Amygdala (tissue), 56 donors: ENCODE measurements at regions not wholly inside any gene's neighbourhood (a gene's known extent, or its start where the extent isn't known, plus 50 kb on each side); places are given as distances from the start of the nearest gene placed in this dataset.

Experiments used
- DNase-seq, 56 donors: peaks; one replicate each; lab custom pipeline; 2025; lab: John Stamatoyannopoulos, UW

DNA sequence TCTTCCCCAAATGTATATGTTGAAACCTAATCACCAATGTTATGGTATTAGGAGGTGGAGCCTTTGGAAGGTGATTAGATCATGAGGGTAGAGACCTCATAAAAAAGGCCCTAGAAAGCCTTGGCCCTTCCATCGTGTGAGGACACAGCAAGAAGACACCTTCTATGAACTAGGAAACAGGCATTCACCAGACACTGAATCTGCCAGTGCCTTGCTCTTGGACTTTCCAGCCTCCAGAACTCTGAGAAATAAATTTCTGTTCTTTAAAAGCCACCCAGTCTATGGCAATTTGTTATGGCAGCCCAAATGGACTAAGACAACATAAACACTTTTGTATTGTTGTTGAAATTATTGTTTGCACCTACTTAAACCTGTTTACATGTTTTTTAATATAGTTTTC, 221.8 kb upstream of the RPS6KA3 start:
- DNase-seq: no peak

DNA sequence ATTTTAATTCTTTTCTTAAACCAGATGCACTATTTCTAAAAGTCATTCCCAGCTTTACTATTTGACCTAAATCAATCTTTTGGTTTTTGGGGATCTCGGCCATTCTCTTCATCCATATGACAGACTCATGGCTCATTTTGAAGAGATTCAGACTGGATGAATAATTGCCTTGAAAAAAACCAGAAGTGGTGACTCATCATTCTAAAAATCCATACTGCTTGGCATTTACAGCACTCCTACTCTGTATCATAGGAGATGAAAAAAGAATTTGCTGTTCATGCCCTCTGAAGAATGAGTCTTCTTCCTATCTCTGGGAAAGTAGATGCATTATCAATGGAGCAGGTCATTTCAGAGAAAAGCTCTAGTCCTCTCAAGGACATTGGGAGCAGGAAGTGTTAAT, 220.5 kb upstream of the RPS6KA3 start:
- DNase-seq: no peak

DNA sequence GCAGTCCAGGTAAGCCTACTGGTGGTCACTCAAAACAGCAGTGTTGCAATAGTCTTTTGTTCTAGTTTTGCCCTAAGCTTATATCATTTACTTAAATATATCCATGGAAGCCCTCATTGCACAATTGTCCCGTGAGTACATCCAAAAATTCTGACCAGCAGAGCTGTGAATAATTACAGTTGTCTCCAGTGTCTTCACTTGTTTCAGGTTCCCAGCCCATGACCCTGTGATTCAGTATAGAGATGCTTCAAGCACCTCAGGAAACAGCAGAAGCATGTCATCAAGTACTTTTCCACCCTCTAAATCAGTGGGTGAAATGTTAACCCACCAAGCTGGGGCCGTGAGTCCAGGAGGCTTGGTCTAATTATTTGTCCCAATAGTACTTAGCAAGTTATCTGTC, 214.9 kb upstream of the RPS6KA3 start:
- no peak for DNase-seq

DNA sequence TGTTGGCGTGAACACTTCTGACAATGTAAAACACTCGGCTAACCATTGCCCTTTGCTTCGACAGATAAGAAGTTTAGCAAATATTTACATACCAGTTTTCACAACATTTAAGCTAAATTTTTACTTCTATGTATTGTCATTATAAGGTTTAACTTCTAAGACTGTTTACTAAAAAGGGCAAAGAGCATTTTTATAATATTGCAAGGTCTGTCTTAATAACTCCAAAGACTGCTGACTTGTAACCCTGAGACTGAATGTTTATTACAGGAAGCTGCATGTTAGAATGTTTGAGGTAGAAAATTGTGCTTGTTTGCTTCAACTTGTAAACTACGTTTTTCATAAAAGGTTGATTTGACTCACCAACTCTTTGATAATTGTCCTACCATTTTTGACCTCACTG, 213.2 kb upstream of the RPS6KA3 start:
- DNase-seq: no peak

GRCh38 chrX:20479048-20479447, 212.3 kb upstream of the RPS6KA3 start:
- DNase-seq: no peak

DNA sequence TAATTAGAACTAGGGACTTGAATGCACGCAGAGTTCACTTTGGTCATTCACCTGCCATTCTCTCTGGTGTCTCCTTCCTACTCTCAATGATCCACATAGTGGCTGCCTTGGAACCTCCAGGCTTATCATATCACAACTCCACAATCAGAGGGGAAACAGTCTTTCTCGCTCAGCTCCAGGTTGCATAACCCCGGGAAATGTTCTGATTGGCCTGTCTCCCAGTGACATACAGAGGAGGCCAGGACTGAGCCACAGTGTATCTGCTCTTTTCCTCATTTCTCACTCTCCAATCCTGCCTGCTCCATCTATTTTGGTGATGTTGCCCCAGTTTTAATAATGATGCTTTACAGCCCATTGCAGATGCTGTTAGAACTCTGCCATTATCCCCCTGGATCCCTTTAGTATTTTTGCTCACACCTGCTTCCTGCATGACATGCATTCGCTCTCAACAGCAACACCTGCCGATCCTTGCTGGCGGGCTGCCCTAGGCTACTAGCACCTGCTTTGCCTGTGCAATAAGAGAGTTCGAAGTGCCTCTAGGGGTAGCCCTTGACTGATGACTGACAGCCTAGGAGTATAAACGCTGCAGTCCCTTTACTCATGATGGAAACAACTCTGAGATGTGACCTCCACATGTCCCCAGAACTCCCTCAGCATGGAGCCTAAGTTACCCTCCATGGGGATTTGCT, 211.3 kb upstream of the RPS6KA3 start:
- no peak for DNase-seq

GRCh38 chrX:20477219-20477618, 210.5 kb upstream of the RPS6KA3 start:
- DNase-seq: no peak

GRCh38 chrX:20472620-20473258, 206.0 kb upstream of the RPS6KA3 start:
- DNase-seq: no peak

GRCh38 chrX:20472148-20472547, 205.4 kb upstream of the RPS6KA3 start:
- DNase-seq: no peak

- DNase-seq: no peak
Measured at GRCh38 chrX:20471483-20471882, 204.8 kb upstream of the RPS6KA3 start.

DNA sequence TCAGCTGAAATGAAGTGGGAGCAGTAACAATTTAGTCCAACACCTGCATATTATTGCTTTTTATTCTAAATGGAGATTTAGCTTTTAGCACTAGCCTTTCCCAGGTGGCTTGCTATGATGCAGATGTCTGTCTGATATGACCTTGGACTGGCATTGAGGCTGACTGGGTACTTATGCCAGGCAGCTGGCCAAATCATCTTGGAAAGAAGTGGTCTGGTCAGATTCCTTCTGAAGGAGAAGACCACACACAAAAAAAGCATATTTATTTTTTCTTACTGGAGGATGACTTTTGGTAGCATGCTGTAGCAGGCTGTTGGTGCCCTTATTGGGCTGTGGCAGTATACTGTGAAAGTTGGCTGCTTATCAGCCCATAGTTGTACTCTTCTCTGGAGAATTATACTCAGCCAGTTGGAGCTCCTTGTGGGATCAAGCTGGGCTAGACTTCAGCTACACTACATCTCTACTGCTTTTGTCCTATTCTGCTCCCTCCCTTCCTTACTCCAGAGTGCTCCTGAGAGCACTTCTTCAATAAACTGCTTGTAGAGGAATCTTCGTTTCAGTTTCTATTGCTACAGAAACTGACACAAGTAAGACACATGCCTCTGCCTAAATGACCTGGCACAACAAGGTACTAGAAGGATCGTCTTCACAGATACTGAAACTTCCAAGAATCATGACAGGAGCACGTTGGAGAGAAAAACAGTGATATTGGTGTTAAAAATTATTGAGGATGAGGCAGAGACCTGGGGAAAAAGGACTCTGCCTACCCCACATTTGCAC, 196.8 kb upstream of the RPS6KA3 start:
- DNase-seq: no peak

DNA sequence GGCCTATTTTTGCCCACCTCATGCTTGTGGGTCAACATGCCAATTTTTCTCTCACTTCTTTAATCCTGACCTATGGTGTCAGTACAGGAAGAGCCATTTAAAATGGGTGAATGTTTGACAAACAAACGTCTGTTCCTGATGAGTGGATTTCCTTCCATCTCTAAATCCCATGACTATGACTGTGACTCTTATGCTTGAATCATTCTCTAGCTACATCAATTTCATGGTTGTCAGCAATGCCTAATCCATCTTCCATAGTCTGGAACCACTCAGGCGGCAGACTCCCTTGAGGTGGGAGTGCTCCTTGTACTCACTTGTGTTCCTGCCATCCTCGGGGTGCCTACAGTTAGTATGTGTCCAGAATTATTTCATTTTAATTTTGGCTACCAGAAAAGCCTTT, 194.9 kb upstream of the RPS6KA3 start:
- no peak for DNase-seq

DNA sequence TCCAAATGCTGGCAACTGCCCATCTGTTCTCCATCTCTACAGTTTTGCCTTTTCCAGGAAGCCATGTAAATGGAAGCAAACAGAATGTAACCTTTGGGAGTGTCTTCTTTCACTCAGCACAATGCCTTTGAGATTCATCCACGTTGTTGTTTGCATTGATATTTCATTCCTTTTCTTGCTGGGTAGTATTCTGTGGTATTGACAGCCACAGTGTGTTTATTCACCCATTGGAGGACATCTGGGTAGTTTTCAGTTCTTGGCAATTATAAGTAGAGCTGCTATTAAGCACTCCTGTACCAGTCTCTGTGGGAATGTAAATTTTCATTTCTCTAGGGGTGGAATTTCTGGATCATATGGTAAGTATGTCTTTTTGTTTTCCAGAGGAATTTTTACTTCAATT, 194.3 kb upstream of the RPS6KA3 start:
- DNase-seq: no peak

DNA sequence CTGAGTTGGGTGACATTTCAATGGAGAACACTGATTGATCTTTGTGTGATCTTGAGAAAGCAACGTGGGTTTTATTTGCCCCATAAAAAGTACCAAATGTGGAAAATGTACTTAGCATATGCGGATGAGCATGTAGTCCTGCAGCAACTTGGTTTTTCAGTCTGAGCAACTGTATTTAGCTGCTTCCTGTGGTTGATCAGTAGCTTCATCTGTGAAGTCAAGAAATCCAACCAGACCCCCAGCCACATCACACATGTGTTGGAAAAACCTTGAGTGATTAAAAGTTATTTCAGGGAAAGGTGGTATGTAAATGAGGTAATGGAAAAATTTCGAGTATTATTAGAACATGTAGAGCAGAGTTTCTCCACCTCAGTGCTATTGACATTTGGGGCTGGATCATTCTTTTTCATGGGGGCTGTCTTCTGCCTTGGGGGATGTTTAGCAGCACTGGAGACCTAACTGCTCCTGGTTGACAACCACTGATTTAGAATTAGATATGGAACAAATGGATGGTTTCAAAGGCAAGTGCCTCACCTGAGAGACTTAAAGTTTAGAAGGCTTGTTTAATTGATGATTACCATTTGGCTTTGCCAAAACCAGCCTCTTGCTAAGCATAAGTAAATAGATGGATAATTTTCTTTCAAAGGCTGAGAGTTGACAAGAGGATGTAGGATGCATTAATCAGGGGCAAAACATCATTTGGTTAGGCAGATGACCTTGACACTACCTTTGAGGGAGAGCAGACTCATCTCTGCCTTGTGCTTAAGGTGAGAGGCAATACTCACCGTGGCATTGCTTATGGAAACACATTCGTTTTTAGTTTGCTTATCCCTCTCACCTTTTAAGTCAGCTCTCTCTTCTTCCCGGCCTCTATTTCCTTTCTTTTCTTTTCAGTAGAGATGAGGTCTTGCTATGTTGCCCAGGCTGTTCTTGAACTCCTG, 193.0 kb upstream of the RPS6KA3 start:
- DNase-seq: no peak

DNA sequence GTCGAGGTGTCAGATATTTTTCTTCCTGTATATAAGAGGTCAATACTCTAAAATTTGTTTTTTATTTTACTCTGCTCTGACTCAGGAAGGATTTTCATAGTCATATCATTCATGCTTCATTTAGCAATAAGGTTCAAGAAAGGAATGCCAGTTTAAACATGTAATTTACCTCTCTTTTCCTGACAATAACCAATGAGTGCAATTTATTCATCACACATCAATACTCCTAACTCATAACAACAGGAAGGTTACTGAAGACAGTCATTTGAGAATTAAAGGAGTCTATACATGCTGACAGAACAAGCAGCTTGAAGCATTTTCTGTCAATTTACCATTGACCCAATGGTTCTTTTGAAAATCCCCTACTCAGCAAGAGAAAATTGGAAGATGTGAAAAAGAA, 190.3 kb upstream of the RPS6KA3 start:
- no peak for DNase-seq

GRCh38 chrX:20455001-20455400, 188.3 kb upstream of the RPS6KA3 start:
- no peak for DNase-seq

DNA sequence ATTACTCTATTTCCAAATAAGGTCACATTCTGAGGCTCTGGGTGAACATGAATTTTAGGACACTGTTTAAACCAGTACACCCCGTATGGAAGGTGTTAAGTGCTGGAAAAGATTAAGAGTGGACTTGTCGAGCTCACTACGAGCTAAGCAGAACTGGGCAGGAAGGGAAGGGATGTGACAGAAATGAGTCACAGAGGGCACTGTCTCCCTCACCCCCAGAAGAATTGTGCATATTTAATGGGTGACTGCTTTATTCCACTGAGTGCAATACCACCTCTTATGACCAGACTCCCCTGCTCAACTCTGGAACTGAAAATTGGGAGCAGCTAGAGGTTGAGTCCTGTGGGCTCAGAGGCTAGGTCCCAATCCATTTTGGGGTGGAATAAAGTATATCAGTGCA, 187.4 kb upstream of the RPS6KA3 start:
- no peak for DNase-seq

DNA sequence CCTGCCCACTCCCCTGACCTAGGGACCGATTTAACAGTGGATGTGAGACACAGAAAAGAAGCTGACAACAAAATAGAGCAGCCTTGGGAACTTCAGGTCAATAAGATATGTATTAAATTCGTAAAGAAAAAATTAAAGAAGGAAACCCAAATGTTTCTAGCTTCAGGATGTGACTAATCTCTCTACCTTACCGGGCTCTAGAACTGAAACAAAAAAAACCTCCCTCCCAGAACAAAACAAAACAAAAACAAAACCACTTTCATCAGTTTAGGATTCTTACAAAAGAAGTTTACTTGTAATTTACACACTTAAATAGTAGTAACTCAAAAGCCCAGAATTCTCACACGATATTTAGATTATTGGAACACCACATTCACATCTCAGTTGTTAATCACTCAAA, 185.8 kb upstream of the RPS6KA3 start:
- no peak for DNase-seq

- no peak for DNase-seq
Measured at GRCh38 chrX:20451929-20452328, 185.2 kb upstream of the RPS6KA3 start.

- DNase-seq: no peak
Measured at GRCh38 chrX:20445109-20445508, 178.4 kb upstream of the RPS6KA3 start.

DNA sequence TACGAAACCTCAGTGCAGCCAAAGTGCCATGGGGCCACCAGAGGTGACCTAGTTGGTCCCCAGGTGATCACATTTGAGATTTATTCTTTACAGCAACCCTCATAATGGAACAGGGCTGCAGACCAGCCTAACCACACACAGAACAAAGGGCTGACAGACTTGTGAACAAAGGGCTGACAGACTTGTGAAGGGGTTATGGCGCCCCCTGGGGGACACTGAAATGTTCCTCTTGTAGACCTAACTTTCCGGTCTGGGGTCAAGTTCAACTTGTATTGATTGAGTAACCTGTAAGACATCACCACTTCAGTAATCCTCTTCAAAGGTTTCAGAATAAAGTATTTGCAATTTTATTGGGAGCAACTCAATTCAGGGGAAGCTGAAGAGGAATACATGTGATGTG, 175.9 kb upstream of the RPS6KA3 start:
- DNase-seq: peak in 49 of 56 donors; percentile 0 to 75 (median 18)
